ENCODE measurements at regions not wholly inside any gene's neighbourhood (a gene's known extent, or its start where the extent isn't known, plus 50 kb on each side); places are given as distances from the start of the nearest gene placed in this dataset.
"Not testable (repeated sequence)": the region's sequence is repeated elsewhere in the genome, so short reads cannot be mapped to it uniquely, and the experiment has no call there.

DNA sequence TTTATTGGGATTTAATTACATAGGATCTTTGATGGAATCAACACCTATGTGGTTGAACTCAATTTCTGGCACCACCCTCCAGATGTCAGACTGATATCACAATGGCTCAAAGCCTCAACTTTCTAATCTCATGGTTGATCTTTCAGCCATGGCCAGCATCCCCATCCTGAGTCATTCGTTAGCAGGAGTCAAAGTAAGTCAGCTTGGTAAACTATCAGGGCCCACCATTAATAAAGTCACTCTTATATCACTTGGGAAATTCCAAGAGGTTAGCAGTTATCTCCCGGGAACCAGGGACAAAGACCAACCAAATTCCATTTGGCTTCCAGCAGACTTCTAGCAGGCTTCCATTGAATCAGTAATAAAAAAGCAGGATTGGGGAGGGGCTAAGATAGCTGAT lies 50.7 kb upstream of the TNFSF4 start:
- DNase-seq (ENCODE audit: insufficient read length) (no peak), FAIRE-seq (no peak)
- no peak for TF ChIP-seq TAF1 (IDR thresholded peaks at IDR 0.05; ENCODE audit: borderline replicate concordance, low read depth, low read length)
- no peak for TF ChIP-seq POLR2A (IDR thresholded peaks at IDR 0.05; ENCODE audit: low read depth, low read length)
- no peak for TF ChIP-seq POLR2AphosphoS5 (IDR thresholded peaks at IDR 0.05; ENCODE audit: low read depth, low read length)

- no peak for DNase-seq (ENCODE audit: insufficient read length)
- FAIRE-seq, result no peak
- no peak for TF ChIP-seq POLR2A (IDR thresholded peaks at IDR 0.05; ENCODE audit: low read depth, low read length)
- no peak for TF ChIP-seq POLR2AphosphoS5 (IDR thresholded peaks at IDR 0.05; ENCODE audit: low read depth, low read length)
- no peak for TF ChIP-seq TAF1 (IDR thresholded peaks at IDR 0.05; ENCODE audit: borderline replicate concordance, low read depth, low read length)
Observed at GRCh38 chr1:173258479-173259264, 51.5 kb upstream of the TNFSF4 start.

DNA sequence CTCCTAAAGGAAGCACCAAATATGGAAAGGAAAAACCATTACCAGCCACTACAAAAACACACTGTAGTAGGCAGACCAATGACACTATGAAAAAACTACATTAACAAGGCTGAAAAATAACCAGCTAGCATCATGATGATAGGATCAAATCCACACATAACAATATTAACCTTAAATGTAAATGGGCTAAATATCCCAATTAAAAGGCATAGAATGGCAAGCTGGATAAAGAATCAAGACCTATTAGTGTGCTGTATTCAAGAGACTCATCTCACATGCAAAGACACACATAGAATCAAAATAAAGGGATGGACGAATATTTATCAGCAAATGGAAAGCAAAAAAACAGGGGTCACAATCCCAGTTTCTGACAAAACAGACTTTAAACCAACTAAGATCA lies 53.2 kb upstream of the TNFSF4 start:
- not testable (repeated sequence) for DNase-seq (ENCODE audit: insufficient read length); FAIRE-seq

GRCh38 chr1:173266841-173267240 lies 59.7 kb upstream of the TNFSF4 start:
- FAIRE-seq, result no peak
- no peak for TF ChIP-seq POLR2AphosphoS5 (IDR thresholded peaks at IDR 0.05; ENCODE audit: low read depth, low read length)
- TF ChIP-seq TAF1 (IDR thresholded peaks at IDR 0.05; ENCODE audit: borderline replicate concordance, low read depth, low read length), result no peak
- TF ChIP-seq POLR2A (IDR thresholded peaks at IDR 0.05; ENCODE audit: low read depth, low read length), result no peak
- no peak for DNase-seq (ENCODE audit: insufficient read length)

DNA sequence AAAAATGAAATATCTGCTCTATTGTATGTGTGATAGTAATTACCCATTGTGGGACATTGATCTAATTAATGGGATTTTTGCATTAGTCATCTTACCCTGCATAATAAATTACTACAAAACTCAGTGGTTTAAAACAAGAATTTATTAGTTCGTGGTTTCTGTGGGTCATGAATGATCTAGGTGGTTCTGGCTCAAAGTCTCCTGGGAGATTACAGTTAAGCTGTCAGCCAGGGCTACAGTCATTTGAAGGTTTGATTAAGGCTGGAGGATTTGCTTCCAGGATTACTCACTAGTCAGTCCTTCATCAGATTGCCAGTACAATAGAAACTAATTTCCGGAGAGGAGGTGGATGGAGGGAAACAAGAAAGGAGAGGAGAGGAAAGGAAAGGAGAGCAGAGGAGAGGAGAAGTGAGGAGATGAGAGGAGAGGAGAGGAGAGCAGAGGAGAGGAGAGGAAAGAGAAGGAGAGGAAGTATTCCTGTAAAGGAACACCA lies 60.4 kb upstream of the TNFSF4 start:
- TF ChIP-seq POLR2AphosphoS5 (IDR thresholded peaks at IDR 0.05; ENCODE audit: low read depth, low read length) (no peak), POLR2A (IDR thresholded peaks at IDR 0.05; ENCODE audit: low read depth, low read length) (no peak), TAF1 (IDR thresholded peaks at IDR 0.05; ENCODE audit: borderline replicate concordance, low read depth, low read length) (no peak)
- DNase-seq (ENCODE audit: insufficient read length) (no peak), FAIRE-seq (peak; percentile 33)

DNA sequence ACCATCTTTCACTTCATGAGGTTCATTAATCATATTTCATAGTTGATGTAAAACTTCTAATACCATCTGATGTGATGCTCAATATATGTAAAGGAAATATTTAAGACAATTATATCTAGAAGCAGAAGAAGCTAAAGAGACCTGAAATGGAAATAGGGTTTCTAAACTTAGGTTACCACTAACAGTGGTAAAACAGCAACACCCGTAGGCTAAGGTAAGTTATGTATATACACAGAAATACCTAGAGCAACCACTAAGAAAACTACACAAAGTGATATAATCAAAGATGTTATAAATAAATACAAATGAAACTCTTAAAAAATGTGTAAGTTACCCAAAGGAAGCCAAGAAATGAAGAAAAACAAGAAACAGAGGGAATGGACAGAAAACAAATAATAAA lies 61.1 kb upstream of the TNFSF4 start:
- FAIRE-seq, result no peak
- TF ChIP-seq POLR2A (IDR thresholded peaks at IDR 0.05; ENCODE audit: low read depth, low read length), result no peak
- TF ChIP-seq TAF1 (IDR thresholded peaks at IDR 0.05; ENCODE audit: borderline replicate concordance, low read depth, low read length), result no peak
- TF ChIP-seq POLR2AphosphoS5 (IDR thresholded peaks at IDR 0.05; ENCODE audit: low read depth, low read length), result no peak
- DNase-seq (ENCODE audit: insufficient read length), result no peak

DNA sequence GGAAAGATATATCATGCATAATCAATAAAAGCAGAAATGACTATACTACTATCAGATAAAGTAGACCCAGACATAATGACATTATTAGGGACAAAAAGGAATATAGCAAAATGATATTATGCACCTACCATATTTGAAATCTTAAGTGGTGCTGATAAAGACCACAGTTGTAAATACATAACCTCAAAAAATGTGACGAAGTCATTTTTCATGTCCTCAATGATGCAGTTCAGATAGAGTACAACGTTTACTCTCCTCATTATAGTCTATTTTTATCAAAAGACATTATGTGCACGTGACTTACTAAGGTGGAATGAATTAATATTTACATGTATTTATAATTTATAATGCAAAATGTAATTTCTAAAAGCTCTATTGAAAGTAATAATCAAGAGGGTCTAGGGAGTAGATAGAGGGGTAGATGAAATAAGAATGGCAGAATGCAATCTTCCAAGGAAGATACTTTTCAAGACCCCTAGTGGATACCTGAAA lies 61.7 kb upstream of the TNFSF4 start:
- FAIRE-seq (no peak), DNase-seq (ENCODE audit: insufficient read length) (no peak)
- TF ChIP-seq TAF1 (IDR thresholded peaks at IDR 0.05; ENCODE audit: borderline replicate concordance, low read depth, low read length) (no peak), POLR2AphosphoS5 (IDR thresholded peaks at IDR 0.05; ENCODE audit: low read depth, low read length) (no peak)

DNA sequence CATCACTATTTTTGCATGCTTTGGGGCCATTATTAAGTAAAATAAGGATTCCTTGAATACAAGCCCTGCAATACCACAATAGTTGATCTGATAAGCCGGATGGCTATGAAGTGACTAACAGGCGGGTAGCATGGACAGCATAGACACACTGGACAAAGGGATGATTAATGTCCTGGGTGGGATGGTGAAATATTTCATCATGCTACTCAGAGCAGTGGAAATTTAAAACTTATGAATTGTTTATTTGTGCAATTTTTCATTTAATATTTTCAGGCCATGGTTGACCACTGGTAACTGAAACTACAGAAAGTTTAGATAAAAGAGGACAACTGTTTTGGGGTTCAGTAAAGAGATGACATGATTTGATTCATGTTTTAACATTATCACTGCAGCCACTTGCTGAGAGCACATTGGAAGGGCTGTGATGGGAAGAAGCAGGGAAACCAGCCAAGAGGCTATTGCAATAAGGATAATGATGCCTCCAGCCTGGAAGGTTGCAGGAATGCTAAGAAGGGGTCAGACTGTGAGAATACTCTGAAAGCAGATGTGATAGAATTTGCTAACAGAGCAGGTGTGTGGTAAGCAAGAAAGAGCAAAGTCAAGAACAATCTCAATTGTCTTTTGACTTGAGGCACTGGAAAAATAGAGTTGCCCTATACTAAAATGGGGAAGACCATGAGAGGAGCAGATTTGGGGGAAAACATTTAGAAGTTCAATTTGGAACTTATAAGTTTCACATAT lies 62.5 kb upstream of the TNFSF4 start:
- FAIRE-seq (no peak), DNase-seq (ENCODE audit: insufficient read length) (no peak)
- TF ChIP-seq TAF1 (IDR thresholded peaks at IDR 0.05; ENCODE audit: borderline replicate concordance, low read depth, low read length), result no peak
- TF ChIP-seq POLR2A (IDR thresholded peaks at IDR 0.05; ENCODE audit: low read depth, low read length), result no peak

GRCh38 chr1:173270243-173270642 lies 63.1 kb upstream of the TNFSF4 start:
- DNase-seq (ENCODE audit: insufficient read length) (no peak), FAIRE-seq (no peak)
- TF ChIP-seq POLR2A (IDR thresholded peaks at IDR 0.05; ENCODE audit: low read depth, low read length), result no peak
- TF ChIP-seq TAF1 (IDR thresholded peaks at IDR 0.05; ENCODE audit: borderline replicate concordance, low read depth, low read length), result no peak
- TF ChIP-seq POLR2AphosphoS5 (IDR thresholded peaks at IDR 0.05; ENCODE audit: low read depth, low read length), result no peak

- not testable (repeated sequence) for DNase-seq (ENCODE audit: insufficient read length); FAIRE-seq
Observed at GRCh38 chr1:173271021-173271420, 63.9 kb upstream of the TNFSF4 start.

GRCh38 chr1:173275496-173275895 lies 68.4 kb upstream of the TNFSF4 start:
- DNase-seq (ENCODE audit: insufficient read length) (no peak), FAIRE-seq (no peak)
- no peak for TF ChIP-seq POLR2A (IDR thresholded peaks at IDR 0.05; ENCODE audit: low read depth, low read length)
- TF ChIP-seq POLR2AphosphoS5 (IDR thresholded peaks at IDR 0.05; ENCODE audit: low read depth, low read length), result no peak
- no peak for TF ChIP-seq TAF1 (IDR thresholded peaks at IDR 0.05; ENCODE audit: borderline replicate concordance, low read depth, low read length)

All from GM12892 (cell line).